Prostate gland (tissue), 2 donors: ENCODE measurements at regions not wholly inside any gene's neighbourhood (a gene's known extent, or its start where the extent isn't known, plus 50 kb on each side); places are given as distances from the start of the nearest gene placed in this dataset.

ENCODE experiments used
- CTCF ChIP-seq, 4 experiments: fragments of 200-600 bp in 2 of 4; fragments of 450-650 bp in 2 of 4; sonication (generic) in 2 of 4; IDR thresholded peaks; 1 replicate in 3 of 4; 2 replicates in 1 of 4; pipeline ENCODE4 v1.5.1; 2016 to 2019; ENCODE audit warnings: antibody characterized with exemption in 4 of 4, mild to moderate bottlenecking in 2 of 4, moderate library complexity in 2 of 4
- POLR2A ChIP-seq: fragments of 450-650 bp; IDR thresholded peaks from one replicate; pipeline ENCODE4 v1.6.1; 2016; ENCODE audit warnings: antibody characterized with exemption, mild to moderate bottlenecking

GRCh38 chr22:49426098-49426497, 401.6 kb downstream of the BRD1 start:
- TF ChIP-seq CTCF (IDR thresholded peaks at IDR 0.05): no peak
- no peak for TF ChIP-seq POLR2A
